Prostate gland (tissue), 2 donors: ENCODE measurements at regions not wholly inside any gene's neighbourhood (a gene's known extent, or its start where the extent isn't known, plus 50 kb on each side); places are given as distances from the start of the nearest gene placed in this dataset.

ENCODE experiments used
- CTCF ChIP-seq, 4 experiments: fragments of 200-600 bp in 2 of 4; fragments of 450-650 bp in 2 of 4; sonication (generic) in 2 of 4; IDR thresholded peaks; 1 replicate in 3 of 4; 2 replicates in 1 of 4; pipeline ENCODE4 v1.5.1; 2016 to 2019; ENCODE audit warnings: antibody characterized with exemption in 4 of 4, mild to moderate bottlenecking in 2 of 4, moderate library complexity in 2 of 4
- POLR2A ChIP-seq: fragments of 450-650 bp; IDR thresholded peaks from one replicate; pipeline ENCODE4 v1.6.1; 2016; ENCODE audit warnings: antibody characterized with exemption, mild to moderate bottlenecking
- POLR2AphosphoS5 ChIP-seq: sonication (generic); formaldehyde crosslinking; IDR thresholded peaks from one replicate; pipeline ENCODE4 v1.6.1; 2017; ENCODE audit warnings: antibody characterized with exemption

GRCh38 chr11:70772950-70773349 is 374.6 kb downstream of the CTTN start:
- no peak for TF ChIP-seq CTCF (IDR thresholded peaks at IDR 0.05)
- no peak for TF ChIP-seq POLR2AphosphoS5
- no peak for TF ChIP-seq POLR2A
